LNCaP clone FGC (cell line): ENCODE measurements at regions not wholly inside any gene's neighbourhood (a gene's known extent, or its start where the extent isn't known, plus 50 kb on each side); places are given as distances from the start of the nearest gene placed in this dataset.

Source experiments
- DNase-seq: peaks from one replicate; pipeline ENCODE4 v3.0.0-alpha.2; 2011; ENCODE audit warnings: low read depth
- H3K4me3 ChIP-seq: 2 replicates; pipeline ENCODE4 v1.5.1; 2011; ENCODE audit warnings: mild to moderate bottlenecking, low read depth, low read length, control low read depth
- CTCF ChIP-seq: IDR thresholded peaks from 2 replicates; pipeline ENCODE4 v1.5.1; 2012; ENCODE audit warnings: mild to moderate bottlenecking; ENCODE audit not compliant: control insufficient read depth, insufficient read depth; ENCODE audit errors: extremely low read depth

GRCh38 chr5:135680713-135681112 lies 101.9 kb upstream of the CXCL14 start:
- no peak for DNase-seq
- no peak overlapping the region for H3K4me3 ChIP-seq
- no peak for TF ChIP-seq CTCF

GRCh38 chr5:135678640-135679268 lies 100.0 kb upstream of the CXCL14 start:
- no peak overlapping the region for H3K4me3 ChIP-seq
- no peak for TF ChIP-seq CTCF
- DNase-seq: no peak

- no peak for DNase-seq
- TF ChIP-seq CTCF: no peak
- no peak overlapping the region for H3K4me3 ChIP-seq
These were observed 93.2 kb upstream of the CXCL14 start for GRCh38 chr5:135671966-135672365.

- TF ChIP-seq CTCF: no peak
- DNase-seq: no peak
- no peak overlapping the region for H3K4me3 ChIP-seq
These were observed 92.4 kb upstream of the CXCL14 start for GRCh38 chr5:135671052-135671705.

GRCh38 chr5:135670588-135670987 lies 91.8 kb upstream of the CXCL14 start:
- no peak for TF ChIP-seq CTCF
- DNase-seq: no peak
- no peak overlapping the region for H3K4me3 ChIP-seq

GRCh38 chr5:135669416-135669815 lies 90.6 kb upstream of the CXCL14 start:
- no peak overlapping the region for H3K4me3 ChIP-seq
- DNase-seq: no peak

More at GRCh38 chr5:135669416-135669815, 90.6 kb upstream of the CXCL14 start:
- TF ChIP-seq CTCF: no peak
